ENCODE measurements at regions not wholly inside any gene's neighbourhood (a gene's known extent, or its start where the extent isn't known, plus 50 kb on each side); places are given as distances from the start of the nearest gene placed in this dataset.

DNA sequence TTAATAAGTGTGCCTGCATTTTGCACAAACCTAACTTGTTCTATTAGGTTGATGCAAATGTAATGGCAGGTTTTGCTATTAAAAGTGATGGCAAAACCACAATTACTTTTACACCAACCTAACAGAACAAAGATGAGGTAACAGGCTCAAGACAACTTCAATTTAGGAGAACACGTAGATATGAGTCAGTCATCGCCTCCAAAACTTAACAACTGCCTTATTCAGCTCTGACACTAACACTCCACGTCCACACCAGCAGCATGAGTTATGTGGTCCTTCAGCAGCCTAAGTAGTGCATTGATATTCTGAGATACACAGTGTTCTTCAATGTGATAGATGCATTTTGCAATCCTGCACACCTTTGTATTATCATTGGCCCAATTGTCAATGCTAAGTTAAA, 1175.1 kb upstream of the ACVR2A start:
- DNase-seq (ENCODE audit: low read depth in 4 of 4, low spot score in 3 of 4): no peak

DNA sequence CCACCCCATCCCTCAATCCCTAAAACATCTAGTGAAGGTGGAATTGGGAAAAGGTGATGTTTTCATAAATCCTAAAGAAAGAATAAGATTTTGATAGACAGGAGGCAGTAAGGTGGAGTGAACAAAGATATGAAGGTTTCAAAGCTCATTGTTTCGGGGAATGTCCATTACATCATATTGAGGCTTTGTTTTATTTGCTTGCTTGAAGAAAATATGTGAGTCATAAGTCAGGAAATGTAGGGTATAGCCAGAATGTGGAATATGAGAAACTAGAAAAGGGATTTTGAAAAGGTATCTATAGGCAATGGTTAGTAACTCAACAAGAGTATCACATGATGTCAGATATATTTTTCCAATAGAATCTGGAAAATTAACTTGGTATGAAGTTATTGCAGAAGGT, 1178.5 kb upstream of the ACVR2A start:
- DNase-seq (ENCODE audit: low read depth in 4 of 4, low spot score in 3 of 4): no peak

DNA sequence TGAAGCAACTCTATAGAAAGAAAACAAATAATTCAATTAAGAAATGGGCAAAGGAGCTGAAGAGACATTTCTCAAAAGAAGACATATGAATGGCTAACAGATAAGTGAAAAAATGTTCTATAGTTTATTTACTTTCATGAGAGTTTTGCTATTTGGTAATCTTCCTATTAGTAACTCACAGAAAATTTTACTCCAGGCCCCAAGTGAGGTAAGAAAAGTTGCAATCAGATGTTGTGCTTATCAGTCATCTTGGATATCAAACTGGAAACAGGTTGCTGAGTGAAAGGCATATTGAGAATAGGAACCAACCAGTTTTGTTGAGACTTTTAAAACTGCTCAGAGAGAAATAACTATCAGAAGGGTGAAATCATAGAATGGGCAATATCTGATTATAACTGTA, 1179.0 kb upstream of the ACVR2A start:
- no peak for DNase-seq (ENCODE audit: low read depth in 4 of 4, low spot score in 3 of 4)

DNA sequence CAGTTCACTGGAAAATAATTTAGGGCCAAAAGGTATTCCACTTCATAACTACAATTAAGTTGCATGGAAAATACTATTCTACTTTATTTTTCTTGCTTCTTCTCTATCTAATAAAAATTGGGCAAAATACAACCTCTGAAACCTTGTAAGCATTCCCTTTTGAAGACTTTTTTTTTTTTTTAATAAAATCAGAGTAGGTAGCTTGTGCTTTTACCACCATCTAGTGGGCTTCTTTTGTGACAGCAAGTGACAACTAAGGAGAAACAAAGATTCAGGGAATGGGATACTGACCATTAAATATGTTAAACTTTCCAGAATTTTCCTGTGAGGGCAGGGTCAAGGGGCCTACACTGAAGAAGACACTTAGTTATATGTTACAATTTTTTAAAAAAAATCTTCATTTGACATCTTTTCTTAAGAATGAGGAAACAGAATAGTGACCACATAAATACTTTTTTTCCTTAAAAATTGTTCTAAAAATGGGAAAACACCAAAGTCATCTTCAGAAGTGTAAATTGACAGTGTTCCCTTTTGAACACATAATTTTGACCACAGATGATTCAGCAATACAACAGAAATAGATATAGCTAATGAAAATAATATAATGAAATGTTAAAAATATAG, 1183.2 kb upstream of the ACVR2A start:
- DNase-seq (ENCODE audit: low read depth in 4 of 4, low spot score in 3 of 4): peak in 3 of 4 donors; percentile 12 to 38 (median 25)

DNA sequence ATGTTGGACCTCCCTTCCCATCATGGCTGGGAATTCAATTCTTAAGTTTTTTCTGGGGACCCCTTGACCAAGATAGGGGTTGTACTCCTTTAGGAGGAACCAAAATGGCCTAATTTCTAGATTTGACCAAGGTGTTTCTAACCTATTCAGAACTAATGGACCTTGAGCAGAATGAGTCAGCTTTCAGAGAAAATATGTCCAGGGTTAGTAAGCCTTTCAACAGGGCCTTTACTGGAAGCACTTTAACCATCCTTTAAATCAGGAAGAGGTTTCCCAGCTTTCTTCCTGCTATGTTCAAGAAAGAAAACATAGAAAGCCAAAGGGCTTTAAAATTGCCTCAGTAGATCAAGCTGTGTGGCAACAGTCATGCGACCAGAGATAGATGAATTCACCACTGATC, 1184.9 kb upstream of the ACVR2A start:
- DNase-seq (ENCODE audit: low read depth in 4 of 4, low spot score in 3 of 4): no peak

DNA sequence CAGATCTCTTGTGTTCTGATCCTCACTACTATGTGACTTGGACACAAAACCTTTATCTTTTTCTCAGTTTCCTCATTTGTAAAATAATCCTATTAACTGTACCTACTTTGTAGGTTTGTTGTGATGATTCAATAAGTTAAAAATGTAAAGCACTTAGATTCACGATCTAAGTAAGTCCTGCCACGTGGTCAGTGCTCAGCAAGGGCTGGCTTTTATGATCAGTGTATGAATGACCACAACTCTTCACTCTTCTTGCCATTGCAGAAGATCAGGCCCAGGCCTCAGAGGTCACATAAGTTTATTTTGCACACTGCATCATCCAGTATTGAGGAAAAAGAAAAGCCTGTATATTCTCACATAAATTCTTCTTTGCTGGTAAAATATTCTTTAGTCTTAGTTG, 1192.5 kb upstream of the ACVR2A start:
- no peak for DNase-seq (ENCODE audit: low read depth in 4 of 4, low spot score in 3 of 4)

DNA sequence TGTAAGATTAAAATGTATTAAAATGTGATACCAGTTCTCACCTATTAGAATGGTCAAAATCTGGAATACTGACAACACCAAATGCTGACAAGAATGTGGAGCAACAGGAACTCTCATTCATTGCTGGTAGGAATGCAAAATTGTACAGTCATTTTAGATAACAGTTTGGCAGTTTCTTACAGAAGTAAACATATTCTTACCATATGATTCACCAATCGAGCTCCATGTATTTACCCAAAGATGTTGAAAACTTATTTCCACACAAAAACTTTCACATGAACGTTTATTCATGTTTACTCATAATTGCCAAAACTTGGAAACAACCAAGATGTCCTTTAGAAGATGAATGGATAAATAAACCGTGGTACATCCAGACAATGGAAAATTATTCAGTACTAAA, 1193.5 kb upstream of the ACVR2A start:
- DNase-seq (ENCODE audit: low read depth in 4 of 4, low spot score in 3 of 4): no peak

DNA sequence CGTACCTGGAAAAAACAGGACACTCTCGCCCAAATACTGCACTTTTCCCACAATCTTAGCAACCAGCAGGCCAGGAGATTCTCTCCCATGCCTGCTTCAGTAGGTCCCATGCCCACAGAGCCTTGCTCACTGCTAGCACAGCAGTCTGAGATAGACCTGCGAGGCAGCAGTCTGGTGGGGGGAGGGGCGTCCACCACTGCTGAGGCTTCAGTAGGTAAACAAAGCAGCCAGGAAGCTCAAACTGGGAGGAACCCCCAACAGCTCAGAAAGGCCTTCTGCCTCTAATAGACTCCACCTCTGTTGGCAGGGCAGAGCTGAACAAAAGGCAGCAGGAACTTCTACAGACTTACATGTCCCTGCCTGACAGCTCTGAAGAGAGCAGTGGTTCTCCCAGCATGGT, 1202.8 kb upstream of the ACVR2A start:
- DNase-seq (ENCODE audit: low read depth in 4 of 4, low spot score in 3 of 4): no peak

DNA sequence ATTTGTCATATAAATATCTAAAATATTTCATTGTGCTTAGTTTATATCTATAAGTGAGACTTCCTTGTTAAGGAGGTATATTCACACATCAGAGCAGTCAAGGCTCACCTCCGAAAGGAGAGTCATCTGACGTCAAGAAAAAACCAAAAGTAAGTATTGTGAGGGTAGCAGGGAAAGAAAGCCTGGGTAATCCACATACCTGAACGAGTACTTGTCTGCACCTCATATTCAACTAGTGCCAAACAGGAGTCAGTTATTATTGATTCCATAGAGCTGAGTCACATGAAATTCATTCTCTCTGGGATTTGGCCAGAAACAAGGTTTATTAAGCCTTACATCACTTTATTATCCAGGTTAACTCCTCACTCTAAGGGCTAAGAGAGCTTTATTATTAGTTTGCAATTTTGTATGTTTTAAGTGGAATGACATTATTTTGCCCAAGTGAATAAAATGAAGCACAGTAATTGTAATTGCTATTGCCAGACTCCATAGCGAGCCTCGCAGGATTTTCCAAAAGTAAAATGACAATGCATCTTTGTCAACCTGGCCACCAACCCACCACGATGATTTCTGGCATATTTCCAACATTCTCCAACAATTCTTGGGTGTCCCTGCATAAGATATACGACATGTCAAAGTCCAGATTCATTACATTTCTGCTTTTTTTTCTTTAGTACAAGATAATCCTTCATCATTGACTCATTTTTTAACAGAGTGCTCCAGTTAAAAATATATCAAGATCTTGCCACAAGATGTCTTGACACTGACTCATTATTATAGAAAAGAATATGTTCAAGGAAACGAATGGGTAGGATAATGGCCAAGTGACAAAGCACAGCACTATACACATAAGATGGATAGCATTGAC, 1210.4 kb upstream of the ACVR2A start:
- no peak for DNase-seq (ENCODE audit: low read depth in 4 of 4, low spot score in 3 of 4)

DNA sequence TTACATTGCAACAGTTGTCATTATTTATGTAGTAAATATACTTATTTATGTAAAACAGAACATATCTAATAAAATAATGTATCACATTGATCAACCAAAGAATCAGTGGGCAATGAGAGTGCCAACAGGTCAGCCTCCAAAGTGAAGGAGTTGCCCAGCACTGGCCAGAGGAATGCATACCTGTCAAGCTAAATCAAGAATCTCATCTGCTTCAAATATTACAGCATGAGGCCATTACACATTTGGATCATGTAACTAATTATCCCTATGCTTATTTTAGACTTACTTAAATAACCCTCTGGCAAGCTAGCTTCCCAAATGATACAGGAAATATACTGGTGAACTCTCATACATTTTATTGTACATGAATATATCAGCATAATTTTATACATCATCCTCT, 1211.7 kb upstream of the ACVR2A start:
- no peak for DNase-seq (ENCODE audit: low read depth in 4 of 4, low spot score in 3 of 4)

DNA sequence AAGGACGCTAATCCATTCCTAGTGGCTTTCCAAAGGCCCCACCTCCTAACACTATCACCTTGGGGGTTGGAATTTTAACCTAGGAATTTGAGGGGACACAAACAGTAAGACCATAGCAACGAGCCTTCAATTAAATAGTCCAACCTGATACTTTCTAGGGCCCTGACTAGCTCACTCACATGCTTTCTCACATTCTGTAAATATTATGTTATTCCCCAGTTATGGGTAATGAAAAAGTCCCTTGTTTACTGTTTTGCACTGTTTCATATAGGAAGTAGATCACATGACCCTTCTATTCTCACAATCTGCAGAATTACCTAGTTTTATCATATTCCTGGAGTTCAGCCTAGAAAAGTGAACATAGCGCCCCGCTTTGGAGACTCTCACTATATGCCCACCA, 1212.1 kb upstream of the ACVR2A start:
- no peak for DNase-seq (ENCODE audit: low read depth in 4 of 4, low spot score in 3 of 4)

DNA sequence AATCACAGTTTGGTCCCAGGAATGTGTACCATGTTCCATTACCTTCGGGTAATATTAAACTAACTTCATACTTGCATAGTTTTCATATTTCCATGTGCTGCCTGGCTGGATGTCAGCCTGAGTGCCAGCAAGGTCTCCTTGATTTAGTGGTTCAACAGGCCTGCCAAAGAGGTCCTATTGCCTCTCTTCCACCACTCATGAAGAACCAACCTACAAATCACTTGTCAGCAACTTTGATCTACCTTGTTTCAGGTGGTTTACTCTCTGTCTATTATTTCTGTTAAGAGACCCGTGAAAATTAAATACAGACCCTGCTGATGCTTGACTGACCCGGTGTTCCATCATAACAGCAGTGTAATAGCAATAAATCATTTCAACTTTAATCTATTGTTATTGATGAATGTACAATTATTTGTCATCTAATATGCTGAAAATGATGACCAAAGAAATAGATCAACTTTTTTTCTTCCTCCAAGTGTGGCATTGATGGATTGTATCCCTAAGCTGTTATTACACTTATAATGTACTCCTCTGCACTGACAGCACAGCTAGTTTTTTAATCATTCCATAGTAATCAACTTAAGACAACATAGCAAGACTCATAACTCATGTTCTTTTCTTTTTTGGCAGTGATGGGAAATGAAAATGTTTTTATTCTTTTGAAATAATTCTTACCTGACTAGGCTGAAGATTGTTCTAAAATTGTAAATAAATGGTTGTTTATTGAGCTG, 1220.2 kb upstream of the ACVR2A start:
- no peak for DNase-seq (ENCODE audit: low read depth in 4 of 4, low spot score in 3 of 4)

DNA sequence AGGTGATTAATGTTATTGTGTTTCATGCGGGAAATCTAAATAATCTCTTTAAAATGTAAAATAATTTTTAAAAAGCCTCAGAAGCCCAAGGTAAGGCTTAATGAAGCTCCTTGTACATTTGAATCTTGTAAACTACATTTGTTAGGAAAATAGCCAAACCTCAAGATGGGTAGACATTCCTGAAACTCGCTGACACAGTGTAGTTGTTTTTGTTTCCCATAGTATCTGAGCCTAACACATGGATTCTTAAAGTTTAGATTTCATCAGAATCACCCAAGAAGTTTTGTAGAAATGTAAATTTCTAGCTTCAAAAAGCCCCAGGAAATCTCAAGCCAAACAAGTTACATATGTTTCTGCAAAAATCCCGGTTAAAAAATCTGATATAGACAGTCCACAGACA, 1221.1 kb upstream of the ACVR2A start:
- no peak for DNase-seq (ENCODE audit: low read depth in 4 of 4, low spot score in 3 of 4)

DNA sequence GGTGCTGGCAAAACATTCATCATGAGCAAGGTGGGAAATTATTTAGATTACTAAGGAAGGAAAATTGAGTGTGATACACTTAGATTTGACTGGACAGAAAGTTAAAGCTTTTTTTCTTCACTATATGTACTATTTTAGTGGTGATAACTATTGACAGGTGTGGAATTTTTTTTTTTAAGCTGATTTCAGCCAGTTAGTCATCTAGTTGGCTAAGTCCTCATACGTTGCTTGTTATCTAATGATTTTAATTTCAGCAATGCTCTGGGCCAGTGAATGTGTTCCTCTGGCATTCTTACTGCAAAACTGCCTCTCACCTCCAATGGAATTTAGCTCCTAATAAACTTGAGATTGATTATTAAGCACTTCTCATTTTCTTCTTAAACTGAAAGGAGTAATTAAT, 1223.2 kb upstream of the ACVR2A start:
- DNase-seq (ENCODE audit: low read depth in 4 of 4, low spot score in 3 of 4): no peak

DNA sequence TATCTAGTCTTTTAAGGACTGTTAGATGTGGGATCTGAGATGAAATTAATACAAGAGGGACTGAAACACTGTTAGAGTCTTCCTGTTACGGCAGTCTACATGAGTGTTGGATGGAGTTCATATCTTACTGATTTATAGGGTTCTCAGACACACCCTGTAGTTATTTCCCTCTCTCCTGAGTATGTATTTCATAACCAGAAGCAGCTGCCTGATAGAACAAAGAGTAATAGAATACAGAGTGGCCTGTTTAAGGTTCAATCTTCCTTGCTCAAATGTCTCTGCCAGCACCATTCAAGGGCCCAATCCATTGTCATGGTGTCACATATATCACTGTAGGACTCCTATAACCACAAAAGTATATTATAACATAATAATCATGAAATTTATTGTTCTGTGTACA, 1229.1 kb upstream of the ACVR2A start:
- no peak for DNase-seq (ENCODE audit: low read depth in 4 of 4, low spot score in 3 of 4)

DNA sequence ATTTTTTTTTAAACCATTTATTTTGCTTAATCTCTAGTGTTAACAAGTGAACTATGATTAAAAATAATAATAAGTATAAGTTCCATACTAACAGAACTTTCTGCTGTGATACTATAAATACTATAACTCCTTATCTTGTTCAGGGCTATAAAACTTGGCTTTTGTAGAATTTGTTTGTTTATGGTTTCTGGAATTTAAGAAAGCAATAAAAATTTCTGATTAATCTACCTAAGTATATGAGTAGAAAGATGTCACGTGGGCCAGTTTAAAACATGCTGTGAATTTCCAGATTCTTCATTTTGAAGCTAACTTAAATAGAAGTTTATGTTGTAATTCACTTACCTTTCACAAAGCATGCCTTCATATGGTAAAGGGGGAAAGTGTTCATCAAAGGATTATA, 1236.3 kb upstream of the ACVR2A start:
- no peak for DNase-seq (ENCODE audit: low read depth in 4 of 4, low spot score in 3 of 4)

DNA sequence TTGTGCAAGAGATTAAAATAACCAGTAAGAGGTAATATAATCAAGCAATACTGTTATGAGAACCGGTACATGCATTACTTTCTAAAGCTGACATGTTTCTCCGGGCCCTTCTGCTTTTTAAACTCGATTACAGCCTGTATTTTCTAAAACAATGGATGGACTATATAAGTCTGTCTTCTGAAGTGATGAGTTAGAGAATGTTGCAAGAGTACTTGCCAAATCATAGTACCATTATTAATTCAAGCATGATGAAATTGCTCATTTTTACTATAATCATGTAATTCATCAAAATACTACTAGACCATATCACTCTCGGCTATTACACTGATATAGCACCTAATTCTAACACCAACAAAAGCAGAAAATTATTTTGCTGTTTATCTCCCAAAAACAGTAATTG, 1240.3 kb upstream of the ACVR2A start:
- DNase-seq (ENCODE audit: low read depth in 4 of 4, low spot score in 3 of 4): no peak

DNA sequence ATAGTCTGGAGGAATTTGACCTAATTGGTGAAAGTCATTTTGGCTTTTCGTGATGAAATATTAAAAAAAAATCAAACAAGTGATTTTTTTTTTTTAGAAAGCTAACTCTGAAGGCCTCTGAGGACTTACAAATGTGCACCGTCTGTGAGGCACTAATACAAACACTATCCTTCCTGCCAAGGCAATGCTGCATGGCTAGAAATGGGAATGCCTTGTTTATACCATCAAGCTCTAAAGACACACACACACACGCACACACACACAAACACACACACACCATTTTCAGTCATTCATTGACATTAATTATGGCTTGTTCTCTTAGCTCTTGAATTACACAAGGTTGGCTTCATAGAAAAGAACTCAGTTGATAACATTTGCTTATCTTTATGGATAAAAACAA, 1242.0 kb upstream of the ACVR2A start:
- DNase-seq (ENCODE audit: low read depth in 4 of 4, low spot score in 3 of 4): no peak

DNA sequence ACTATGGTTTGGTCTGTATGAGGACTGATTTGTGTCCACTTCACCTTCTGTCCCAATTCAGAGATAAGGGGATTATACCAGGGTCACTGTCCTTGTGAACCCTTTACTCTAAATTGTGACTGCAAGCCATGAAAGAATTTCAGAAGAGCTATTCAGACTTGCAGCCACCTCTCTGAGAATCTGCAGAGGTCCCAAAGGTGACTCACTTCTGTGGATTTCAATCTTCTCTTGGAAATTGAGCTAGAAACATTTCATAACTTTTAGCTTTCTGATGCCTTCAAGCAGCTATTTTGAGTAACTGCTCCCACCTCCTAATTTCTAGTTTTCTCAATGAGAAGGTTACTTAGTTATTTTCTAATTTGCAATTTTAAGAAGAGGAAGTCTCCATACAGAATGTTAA, 1242.4 kb upstream of the ACVR2A start:
- DNase-seq (ENCODE audit: low read depth in 4 of 4, low spot score in 3 of 4): no peak

DNA sequence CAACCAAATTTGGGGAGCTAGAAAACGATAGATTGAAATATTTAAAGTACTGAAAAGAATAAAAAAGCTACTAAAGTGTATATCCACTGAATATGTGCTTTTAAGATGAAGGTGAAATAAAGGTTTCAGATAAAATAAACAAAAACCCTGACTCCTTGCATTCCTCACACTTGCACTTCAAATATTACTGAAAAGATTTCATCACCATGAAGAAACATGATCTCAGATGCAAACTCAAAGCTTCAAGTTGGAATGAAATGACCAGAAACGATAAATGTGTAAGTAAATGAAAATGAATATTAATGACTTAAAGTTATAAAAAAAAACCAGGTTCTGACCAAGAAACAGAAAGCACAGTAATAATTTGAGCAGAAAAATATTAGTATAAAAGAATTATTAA, 1246.0 kb upstream of the ACVR2A start:
- no peak for DNase-seq (ENCODE audit: low read depth in 4 of 4, low spot score in 3 of 4)

DNA sequence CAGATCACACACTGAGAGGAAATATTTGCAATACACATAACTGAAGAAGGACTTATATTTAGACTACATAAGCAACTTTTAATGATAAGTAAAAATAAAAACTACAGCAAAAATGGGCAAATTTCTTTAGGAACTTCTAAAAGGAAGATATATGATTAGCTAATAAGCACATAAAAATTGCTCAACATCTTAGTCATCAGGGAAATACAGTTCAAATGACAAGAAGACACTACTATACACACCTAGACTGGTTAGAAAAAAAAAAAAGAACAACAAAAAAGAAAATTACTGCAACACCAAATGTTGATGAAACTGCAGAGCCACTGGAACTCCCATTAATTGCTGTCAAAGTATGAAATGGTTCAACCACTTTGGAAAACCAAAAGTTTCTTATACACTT, 1247.5 kb upstream of the ACVR2A start:
- DNase-seq (ENCODE audit: low read depth in 4 of 4, low spot score in 3 of 4): no peak

DNA sequence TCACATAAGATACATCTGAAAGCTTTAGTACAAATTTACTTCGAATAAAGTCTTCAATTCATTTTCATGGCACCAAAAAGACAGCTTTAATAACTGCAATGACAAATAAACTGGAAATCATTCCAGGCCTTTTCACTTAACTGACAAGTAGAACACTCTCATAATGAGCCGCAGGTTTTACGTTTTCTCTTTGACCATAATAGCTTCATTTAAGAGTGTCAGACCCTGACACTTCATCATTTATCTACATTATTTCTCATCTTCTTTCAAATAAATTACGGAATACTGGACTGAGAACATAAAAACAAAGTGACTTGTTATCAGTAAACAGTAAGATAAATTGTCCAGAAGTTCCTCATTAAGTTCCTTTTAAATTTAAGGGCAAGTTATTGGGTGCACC, 1252.9 kb upstream of the ACVR2A start:
- DNase-seq (ENCODE audit: low read depth in 4 of 4, low spot score in 3 of 4): no peak
